OCI-LY3 (cell line): ENCODE measurements at regions not wholly inside any gene's neighbourhood (a gene's known extent, or its start where the extent isn't known, plus 50 kb on each side); places are given as distances from the start of the nearest gene placed in this dataset.

ENCODE experiments used
- CTCF ChIP-seq: fragments of 200-600, 300-600 bp; sonication (generic); IDR thresholded peaks from 2 replicates; pipeline ENCODE4 v1.5.1; 2014; ENCODE audit warnings: antibody characterized with exemption, low read length, low read depth
- EZH2phosphoT487 ChIP-seq: fragments of 200-600 bp; shearing (Covaris generic); IDR thresholded peaks from 2 replicates; pipeline ENCODE4 v1.6.1; 2018; ENCODE audit warnings: antibody characterized with exemption, mixed run types, low read depth

- TF ChIP-seq CTCF (no peak), EZH2phosphoT487 (no peak)
These were observed 161.6 kb downstream of the DYRK2 start for GRCh38 chr12:67810166-67810565.
